Mesendoderm (in vitro differentiated cells): ENCODE measurements at regions not wholly inside any gene's neighbourhood (a gene's known extent, or its start where the extent isn't known, plus 50 kb on each side); places are given as distances from the start of the nearest gene placed in this dataset.

ENCODE experiments used
- DNase-seq: peaks from one replicate; pipeline ENCODE4 v3.0.0; 2013
- H2AK5ac ChIP-seq: 2 replicates; pipeline ENCODE4 v1.6.1; 2013; ENCODE audit warnings: low read length, inconsistent platforms
- H2BK120ac ChIP-seq: 2 replicates; pipeline ENCODE4 v1.6.1; 2013; ENCODE audit warnings: low read depth, mild to moderate bottlenecking, low read length, moderate library complexity, mixed read lengths
- H2BK15ac ChIP-seq: replicated peaks from 2 replicates; pipeline ENCODE4 v1.6.1; 2013; ENCODE audit warnings: low read depth, mild to moderate bottlenecking, moderate library complexity
- H2BK5ac ChIP-seq: 2 replicates; pipeline ENCODE4 v1.6.1; 2013; ENCODE audit warnings: low read length, inconsistent platforms
- H3K18ac ChIP-seq: 2 replicates; pipeline ENCODE4 v1.6.1; 2013; ENCODE audit warnings: mild to moderate bottlenecking, low read length, mixed read lengths
- H3K23ac ChIP-seq: one replicate; pipeline ENCODE4 v1.6.1; 2013; ENCODE audit warnings: low read length
- H3K27ac ChIP-seq: 2 replicates; pipeline ENCODE4 v1.5.1; 2013; ENCODE audit warnings: low read depth, mild to moderate bottlenecking, inconsistent platforms, low read length, moderate library complexity
- H3K27me3 ChIP-seq: 2 replicates; pipeline ENCODE4 v1.6.1; 2013; ENCODE audit warnings: low read length, control low read depth, mild to moderate bottlenecking, inconsistent platforms; ENCODE audit not compliant: insufficient read depth, poor library complexity
- H3K36me3 ChIP-seq: 2 replicates; pipeline ENCODE4 v1.6.1; 2013; ENCODE audit warnings: low read length, inconsistent platforms; ENCODE audit not compliant: control insufficient read depth, insufficient read depth
- H3K4ac ChIP-seq: one replicate; pipeline ENCODE4 v1.6.1; 2013; ENCODE audit warnings: low read depth, mild to moderate bottlenecking, low read length, moderate library complexity
- H3K4me1 ChIP-seq: 2 replicates; pipeline ENCODE4 v1.6.1; 2013; ENCODE audit warnings: low read depth, low read length, inconsistent platforms; ENCODE audit not compliant: control insufficient read depth
- H3K4me2 ChIP-seq: 2 replicates; pipeline ENCODE4 v1.6.1; 2013; ENCODE audit warnings: low read length
- H3K4me3 ChIP-seq: 2 replicates; pipeline ENCODE4 v1.5.1; 2013; ENCODE audit warnings: mild to moderate bottlenecking, low read length
- H3K56ac ChIP-seq: one replicate; pipeline ENCODE4 v1.6.1; 2013; ENCODE audit warnings: low read length
- H3K79me1 ChIP-seq: 2 replicates; pipeline ENCODE4 v1.6.1; 2013; ENCODE audit warnings: low read length, inconsistent platforms
- H3K79me2 ChIP-seq: 2 replicates; pipeline ENCODE4 v1.6.1; 2013; ENCODE audit warnings: mild to moderate bottlenecking, low read length; ENCODE audit not compliant: control insufficient read depth, insufficient read depth
- H3K9ac ChIP-seq: 2 replicates; pipeline ENCODE4 v1.6.1; 2013; ENCODE audit warnings: low read length, inconsistent platforms
- H4K5ac ChIP-seq: one replicate; pipeline ENCODE4 v1.6.1; 2013; ENCODE audit warnings: low read length
- H4K8ac ChIP-seq: one replicate; pipeline ENCODE4 v1.6.1; 2013; ENCODE audit warnings: low read depth, mild to moderate bottlenecking, control low read depth, low read length, moderate library complexity
- WGBS: extraction: QIAGEN DNeasy Blood & Tissue Kit; methylation state at CpG from one replicate; pipeline ENCODE4 v1.1.7; 2013; ENCODE audit warnings: low lambda C conversion rate, missing lambda C conversion rate; ENCODE audit not compliant: insufficient coverage; ENCODE audit errors: extremely low coverage; 5-methylcytosine and 5-hydroxymethylcytosine counted together

DNA sequence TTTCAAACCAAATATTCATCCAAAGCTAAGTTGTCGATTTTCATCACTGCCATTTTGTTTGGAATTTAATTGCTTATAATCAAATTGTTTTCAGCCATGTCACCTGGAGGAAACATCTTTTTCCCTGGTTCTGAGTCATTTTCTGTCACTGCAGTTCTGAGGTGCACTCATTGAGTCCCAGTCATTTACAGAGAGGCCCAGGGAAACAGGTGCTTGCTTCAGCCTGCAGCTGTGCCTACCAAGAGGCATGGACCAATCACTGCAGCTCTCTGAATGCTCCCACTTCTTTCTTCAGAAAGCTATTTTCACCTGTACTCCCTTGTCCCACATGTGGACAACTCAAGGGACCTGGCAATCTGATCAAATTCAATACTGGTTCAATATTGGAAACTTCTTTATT is 308.1 kb downstream of the COG6 start:
- H2BK120ac ChIP-seq = no peak overlapping the region
- no peak overlapping the region for H2BK5ac ChIP-seq
- no peak overlapping the region for H3K4ac ChIP-seq
- WGBS = no CpG with 5 or more reads among the region's 1 CpG
- H3K79me1 ChIP-seq = no peaks in the 10 kb centered on the region
- H3K9ac ChIP-seq = no peak overlapping the region
- H2AK5ac ChIP-seq = no peak overlapping the region
- no peak overlapping the region for H3K56ac ChIP-seq
- H3K4me1 ChIP-seq = no peaks in the 10 kb centered on the region
- H4K5ac ChIP-seq = no peak overlapping the region
- H3K18ac ChIP-seq = no peak overlapping the region
- no peak overlapping the region for H3K23ac ChIP-seq
- no peaks in the 10 kb centered on the region for H3K79me2 ChIP-seq
- no peak overlapping the region for H3K27ac ChIP-seq
- H3K27me3 ChIP-seq = no peaks in the 10 kb centered on the region
- H4K8ac ChIP-seq = no peak overlapping the region
- no peak overlapping the region for H2BK15ac ChIP-seq
- no peaks in the 10 kb centered on the region for H3K36me3 ChIP-seq
- H3K4me3 ChIP-seq = no peak overlapping the region
- no peak for DNase-seq
- no peak overlapping the region for H3K4me2 ChIP-seq

DNA sequence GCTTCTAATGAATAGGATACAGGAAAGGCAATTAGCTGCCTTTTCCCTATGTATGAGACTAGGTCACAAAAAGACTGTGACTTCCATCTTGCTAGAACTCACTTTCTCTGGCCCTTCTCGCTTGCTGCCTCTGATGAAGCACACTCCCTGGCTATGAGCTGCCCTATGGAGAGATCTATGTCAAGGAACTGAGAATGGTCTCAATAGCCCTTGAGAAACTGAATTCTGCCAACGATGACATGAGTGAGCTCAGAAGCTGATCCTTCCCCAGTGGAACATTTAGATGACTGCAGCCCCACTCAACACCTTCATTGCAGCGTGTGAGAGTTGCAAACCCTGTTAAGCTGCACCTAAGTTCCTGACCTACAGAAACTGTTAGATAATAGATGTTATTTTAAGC is 309.8 kb downstream of the COG6 start:
- H3K23ac ChIP-seq = no peak overlapping the region
- H3K9ac ChIP-seq = no peak overlapping the region
- no peak overlapping the region for H3K4me3 ChIP-seq
- WGBS = no CpG with 5 or more reads among the region's 3 CpGs
- H3K27ac ChIP-seq = no peak overlapping the region
- no peak overlapping the region for H3K4me2 ChIP-seq
- H3K79me1 ChIP-seq = no peaks in the 10 kb centered on the region
- no peaks in the 10 kb centered on the region for H3K36me3 ChIP-seq
- no peak overlapping the region for H2AK5ac ChIP-seq
- no peak overlapping the region for H4K8ac ChIP-seq
- H3K18ac ChIP-seq = no peak overlapping the region
- no peak overlapping the region for H3K56ac ChIP-seq
- no peak overlapping the region for H2BK5ac ChIP-seq
- H3K4ac ChIP-seq = no peak overlapping the region
- no peak for DNase-seq
- no peaks in the 10 kb centered on the region for H3K79me2 ChIP-seq
- H2BK15ac ChIP-seq = no peak overlapping the region
- no peaks in the 10 kb centered on the region for H3K4me1 ChIP-seq
- no peak overlapping the region for H2BK120ac ChIP-seq
- no peaks in the 10 kb centered on the region for H3K27me3 ChIP-seq
- no peak overlapping the region for H4K5ac ChIP-seq

DNA sequence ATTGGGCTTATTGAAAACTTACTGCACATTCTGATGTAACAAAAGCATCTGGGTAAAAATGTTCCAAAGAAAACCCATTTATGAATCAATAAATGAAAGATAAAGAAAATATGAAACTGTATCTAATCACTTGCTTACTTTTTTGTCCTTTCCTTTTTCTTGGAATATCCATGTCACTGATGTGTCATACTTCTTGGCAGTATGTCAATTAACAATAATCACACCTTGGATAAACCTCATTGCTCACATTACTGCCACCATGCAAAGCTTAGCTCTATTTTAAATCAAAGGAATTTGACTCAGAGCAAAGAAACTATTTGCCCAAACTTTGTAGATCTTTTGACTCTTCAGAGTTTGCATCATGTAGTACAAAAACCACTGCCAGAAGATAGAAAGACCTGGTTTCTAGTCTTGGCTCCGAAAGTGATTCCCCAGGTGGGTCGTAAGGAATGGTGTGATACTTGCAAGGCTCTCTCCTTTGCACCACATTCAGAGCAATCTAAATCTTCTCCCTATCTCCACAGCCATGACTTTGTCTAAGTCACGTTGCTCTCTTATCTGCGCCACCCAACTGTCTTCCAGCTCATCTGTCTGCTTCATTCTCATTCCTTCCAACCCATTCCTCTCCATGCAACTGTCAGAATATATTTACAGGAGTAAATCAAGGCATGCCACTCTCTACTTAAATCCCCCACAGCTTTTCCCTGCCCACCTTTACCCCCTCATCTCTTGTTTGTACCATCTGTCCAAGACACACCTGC is 311.9 kb downstream of the COG6 start:
- no peak overlapping the region for H3K18ac ChIP-seq
- H3K79me1 ChIP-seq = no peaks in the 10 kb centered on the region
- no peak overlapping the region for H4K8ac ChIP-seq
- H2BK120ac ChIP-seq = no peak overlapping the region
- no peak overlapping the region for H3K56ac ChIP-seq
- H3K23ac ChIP-seq = no peak overlapping the region
- no peak overlapping the region for H4K5ac ChIP-seq
- H3K36me3 ChIP-seq = no peaks in the 10 kb centered on the region
- H3K4me2 ChIP-seq = no peak overlapping the region
- no peak overlapping the region for H2AK5ac ChIP-seq
- H2BK5ac ChIP-seq = no peak overlapping the region
- WGBS = no CpG with 5 or more reads among the region's 4 CpGs
- H3K79me2 ChIP-seq = no peaks in the 10 kb centered on the region
- no peak overlapping the region for H3K4ac ChIP-seq
- H2BK15ac ChIP-seq = no peak overlapping the region
- H3K27ac ChIP-seq = no peak overlapping the region
- DNase-seq = no peak
- no peaks in the 10 kb centered on the region for H3K27me3 ChIP-seq
- H3K9ac ChIP-seq = no peak overlapping the region
- no peaks in the 10 kb centered on the region for H3K4me1 ChIP-seq
- H3K4me3 ChIP-seq = no peak overlapping the region

DNA sequence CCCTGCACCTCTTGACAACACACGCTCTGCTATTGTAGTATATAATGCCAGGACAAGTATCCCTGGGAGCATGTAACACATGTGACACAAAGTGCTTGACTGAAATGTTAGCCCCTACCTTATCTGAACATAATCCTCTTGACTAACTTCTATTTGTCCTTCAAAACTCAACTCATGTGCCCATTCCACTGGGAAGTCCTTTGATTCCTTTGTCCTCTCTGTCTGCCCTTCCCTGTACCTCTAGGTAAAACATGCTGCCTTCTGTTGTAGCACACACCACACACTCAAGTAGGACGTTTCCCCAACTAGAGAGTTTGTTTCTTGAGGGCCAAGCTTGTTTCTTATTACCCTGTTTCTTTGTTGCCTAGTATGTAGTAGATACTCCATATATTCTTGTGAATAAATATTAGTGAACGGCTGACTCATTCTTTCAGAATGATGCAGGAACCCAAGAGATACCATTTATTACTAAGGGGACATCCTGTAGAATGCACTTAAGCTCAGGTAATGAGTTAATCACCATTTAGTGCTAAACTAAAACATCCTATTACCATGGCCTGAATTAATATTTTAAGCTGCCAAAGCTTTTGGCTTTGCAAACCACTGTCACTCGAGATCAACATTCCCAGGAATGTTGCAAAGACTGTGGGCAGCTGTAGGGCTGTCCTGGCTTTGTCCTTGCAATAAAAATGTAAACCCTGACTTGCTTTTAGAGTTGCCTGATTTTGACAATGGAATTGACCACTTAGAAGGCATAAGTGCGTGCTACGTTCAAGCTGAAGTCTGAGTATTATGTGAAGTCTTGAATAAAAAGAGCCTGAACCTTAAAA is 313.4 kb downstream of the COG6 start:
- Histone ChIP-seq H3K4me1 (no peaks in the 10 kb centered on the region), H3K4me2 (no peak overlapping the region), H3K9ac (no peak overlapping the region), H2AK5ac (no peak overlapping the region), H4K8ac (no peak overlapping the region), H2BK5ac (no peak overlapping the region), H4K5ac (no peak overlapping the region), H3K36me3 (no peaks in the 10 kb centered on the region), H3K27ac (no peak overlapping the region), H3K79me2 (no peaks in the 10 kb centered on the region), H3K79me1 (no peaks in the 10 kb centered on the region), H3K27me3 (no peaks in the 10 kb centered on the region), H3K23ac (no peak overlapping the region), H3K4me3 (no peak overlapping the region), H2BK15ac (no peak overlapping the region), H3K18ac (no peak overlapping the region), H3K4ac (no peak overlapping the region), H2BK120ac (no peak overlapping the region), H3K56ac (no peak overlapping the region)
- WGBS = no CpG with 5 or more reads among the region's 6 CpGs
- DNase-seq = no peak

DNA sequence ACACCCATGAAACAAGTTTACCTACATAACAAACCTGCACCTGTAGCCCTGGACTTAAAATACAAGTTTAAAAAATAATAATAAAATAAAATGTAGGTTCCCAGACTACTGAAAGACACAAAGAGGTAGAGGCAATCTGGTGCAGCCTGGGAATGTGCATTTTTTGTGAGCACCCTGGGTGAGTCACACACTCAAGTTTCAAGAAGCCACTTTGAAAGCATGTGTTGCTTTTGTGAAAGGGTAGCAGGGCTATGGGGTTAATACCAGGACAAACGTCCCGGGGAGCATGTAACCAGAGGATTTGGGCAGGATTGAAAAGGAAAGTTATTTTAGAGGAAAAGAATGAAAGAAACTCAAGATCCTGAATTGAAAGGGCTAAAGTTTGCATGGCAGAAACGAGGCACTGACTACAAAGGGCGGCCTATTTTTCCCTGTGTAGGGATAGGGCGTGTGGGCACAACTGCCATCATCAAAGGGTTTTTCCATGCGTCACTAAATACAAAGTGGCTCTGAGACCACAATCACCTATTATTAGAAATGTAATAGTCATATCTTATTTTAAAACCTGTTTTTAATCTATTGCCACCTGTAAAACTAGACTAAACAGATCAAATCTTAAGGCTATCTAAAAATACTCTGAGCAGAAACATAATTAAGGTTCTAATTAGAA is 314.9 kb downstream of the COG6 start:
- H3K18ac ChIP-seq = no peak overlapping the region
- no peak overlapping the region for H4K5ac ChIP-seq
- H2AK5ac ChIP-seq = no peak overlapping the region
- H4K8ac ChIP-seq = no peak overlapping the region
- H3K9ac ChIP-seq = no peak overlapping the region
- no peak for DNase-seq
- H3K56ac ChIP-seq = no peak overlapping the region
- no CpG with 5 or more reads among the region's 6 CpGs for WGBS
- H3K4me1 ChIP-seq = no peaks in the 10 kb centered on the region
- no peak overlapping the region for H2BK120ac ChIP-seq
- no peak overlapping the region for H3K4me3 ChIP-seq
- H3K23ac ChIP-seq = no peak overlapping the region
- no peak overlapping the region for H3K27ac ChIP-seq
- H3K79me1 ChIP-seq = no peaks in the 10 kb centered on the region
- no peak overlapping the region for H3K4me2 ChIP-seq
- no peak overlapping the region for H2BK15ac ChIP-seq
- H3K4ac ChIP-seq = no peak overlapping the region
- H2BK5ac ChIP-seq = no peak overlapping the region
- H3K79me2 ChIP-seq = no peaks in the 10 kb centered on the region
- no peaks in the 10 kb centered on the region for H3K36me3 ChIP-seq
- no peaks in the 10 kb centered on the region for H3K27me3 ChIP-seq
